Hippocampal formation (tissue), 2 donors: ENCODE measurements at regions not wholly inside any gene's neighbourhood (a gene's known extent, or its start where the extent isn't known, plus 50 kb on each side); places are given as distances from the start of the nearest gene placed in this dataset.
"Not testable (repeated sequence)": the region's sequence is repeated elsewhere in the genome, so short reads cannot be mapped to it uniquely, and the experiment has no call there.

Experiments used
- DNase-seq, 2 donors: peaks; one replicate each; lab custom pipeline; 2025; lab: John Stamatoyannopoulos, UW

- no peak for DNase-seq
Observed at GRCh38 chr2:186093174-186093573, 354.6 kb downstream of the FSIP2 start.

- DNase-seq, result no peak
Observed at GRCh38 chr2:186098821-186099220, 360.2 kb downstream of the FSIP2 start.

GRCh38 chr2:186099826-186100225 lies 361.2 kb downstream of the FSIP2 start:
- no peak for DNase-seq

- no peak for DNase-seq
Observed at GRCh38 chr2:186100636-186101035, 362.0 kb downstream of the FSIP2 start.

- no peak for DNase-seq
Observed at GRCh38 chr2:186101616-186102015, 363.0 kb downstream of the FSIP2 start.

GRCh38 chr2:186103276-186103675 lies 364.7 kb downstream of the FSIP2 start:
- DNase-seq, result no peak

DNA sequence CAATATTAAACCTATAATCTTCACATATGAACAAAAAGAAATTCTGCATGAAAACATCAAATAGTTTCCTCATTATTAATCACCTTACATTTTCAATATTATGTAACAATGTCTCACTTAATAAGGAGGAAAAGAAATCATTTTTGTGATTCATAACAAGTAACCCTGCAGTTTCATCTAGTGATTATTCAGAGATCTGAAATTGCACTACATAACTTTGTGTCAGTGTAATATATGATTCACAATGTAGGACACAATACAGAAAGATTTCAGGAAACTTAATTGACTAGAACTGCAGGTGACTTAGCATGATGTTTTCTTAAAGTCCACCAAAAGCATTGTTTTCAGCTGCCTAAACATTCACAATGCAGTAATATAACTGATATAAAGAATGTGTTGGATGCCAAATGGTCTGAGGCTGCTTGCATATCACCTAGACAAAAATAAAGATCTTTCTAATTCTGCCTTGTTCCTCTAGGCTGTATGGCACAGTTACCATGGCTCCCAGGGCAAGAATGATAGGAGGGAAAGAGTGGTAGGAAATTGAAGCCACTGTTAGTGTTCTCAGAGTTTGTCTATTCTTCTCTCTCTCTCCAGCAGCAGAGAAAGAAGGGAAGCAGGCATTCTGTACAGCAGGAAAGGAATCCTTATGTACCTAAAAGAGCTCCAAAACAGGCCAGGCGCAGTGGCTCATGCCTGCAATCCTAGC lies 366.6 kb downstream of the FSIP2 start:
- DNase-seq, result no peak

GRCh38 chr2:186108470-186108869 lies 369.9 kb downstream of the FSIP2 start:
- DNase-seq, result no peak

GRCh38 chr2:186113284-186113683 lies 372.8 kb upstream of the ZC3H15 start:
- DNase-seq, result no peak

DNA sequence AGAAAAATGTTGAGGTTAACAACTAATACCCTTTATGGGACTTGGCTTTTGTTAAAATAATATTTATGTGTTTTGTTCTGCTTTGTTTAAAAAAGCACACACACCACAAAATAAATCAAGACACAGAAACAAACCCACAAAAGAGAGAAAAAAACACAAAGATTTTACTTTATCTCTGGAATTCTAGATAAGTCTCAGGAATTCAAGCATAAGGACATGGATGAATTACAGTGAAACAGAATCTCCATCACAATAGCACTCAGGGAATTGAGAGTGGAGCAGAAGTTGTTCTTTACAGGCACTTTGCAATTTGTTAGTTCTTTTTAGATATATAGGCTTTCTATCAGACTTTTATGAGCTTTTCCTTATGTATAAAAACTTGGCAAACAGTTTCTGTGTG lies 360.9 kb upstream of the ZC3H15 start:
- no peak for DNase-seq

DNA sequence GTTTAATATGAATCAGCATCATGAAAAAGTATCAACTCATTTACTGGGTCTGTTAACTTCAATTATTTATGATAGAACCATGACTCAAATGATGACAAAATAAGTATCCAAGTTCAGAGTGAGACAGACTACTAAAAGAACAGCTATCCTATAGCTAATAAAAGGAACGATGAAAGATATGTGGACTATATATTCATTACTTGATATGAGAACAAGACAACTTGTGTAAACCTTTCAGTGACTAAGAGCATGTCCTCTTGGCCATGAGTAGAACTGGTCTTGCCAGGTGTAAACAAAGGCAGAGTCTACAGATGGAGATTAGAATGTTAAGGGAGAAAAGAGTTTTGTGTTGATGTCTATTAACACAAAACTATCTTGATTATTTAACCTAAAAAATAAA lies 360.4 kb upstream of the ZC3H15 start:
- DNase-seq, result no peak

GRCh38 chr2:186126181-186126580 lies 359.9 kb upstream of the ZC3H15 start:
- no peak for DNase-seq

GRCh38 chr2:186129767-186130581 lies 356.1 kb upstream of the ZC3H15 start:
- DNase-seq, result no peak

GRCh38 chr2:186130748-186131641 lies 355.1 kb upstream of the ZC3H15 start:
- no peak for DNase-seq

- no peak for DNase-seq
Observed at GRCh38 chr2:186135686-186136085, 350.4 kb upstream of the ZC3H15 start.

DNA sequence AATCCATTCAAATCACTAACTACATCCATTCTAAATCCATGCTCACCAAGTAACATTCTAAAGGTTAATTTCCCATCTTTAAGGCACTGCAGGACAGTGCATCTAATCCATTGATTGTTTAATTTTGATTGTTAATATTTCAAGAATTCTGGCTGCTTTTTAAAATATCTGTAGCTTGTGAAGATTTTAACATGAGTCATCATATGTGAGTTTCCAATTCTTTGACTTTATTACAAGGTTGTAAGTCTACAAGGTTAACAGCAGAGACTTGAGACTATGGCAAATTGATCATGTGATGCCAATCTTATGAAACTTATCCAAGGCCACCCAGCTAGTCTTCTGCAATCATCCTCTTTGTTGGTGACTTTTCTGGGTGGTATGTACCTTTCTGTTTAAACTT lies 349.2 kb upstream of the ZC3H15 start:
- no peak for DNase-seq

GRCh38 chr2:186138845-186139244 lies 347.2 kb upstream of the ZC3H15 start:
- DNase-seq, result no peak

DNA sequence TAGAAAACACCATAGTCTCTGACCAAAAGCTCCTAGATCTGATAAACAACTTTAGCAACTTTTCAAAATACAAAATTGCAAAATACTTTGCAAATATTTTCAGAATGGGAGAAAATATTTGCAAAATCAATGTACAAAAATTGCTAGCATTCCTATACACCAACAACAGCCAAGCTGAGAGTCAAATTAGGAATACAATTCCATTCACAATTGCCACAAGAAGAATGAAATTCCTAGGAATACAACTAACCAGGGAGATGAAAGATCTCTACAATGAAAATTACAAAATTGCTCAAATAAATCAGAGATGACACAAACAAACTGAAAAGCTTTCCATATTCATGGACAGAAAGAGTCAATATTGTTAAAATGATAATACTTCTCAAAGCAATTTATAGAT lies 327.0 kb upstream of the ZC3H15 start:
- DNase-seq, result no peak

DNA sequence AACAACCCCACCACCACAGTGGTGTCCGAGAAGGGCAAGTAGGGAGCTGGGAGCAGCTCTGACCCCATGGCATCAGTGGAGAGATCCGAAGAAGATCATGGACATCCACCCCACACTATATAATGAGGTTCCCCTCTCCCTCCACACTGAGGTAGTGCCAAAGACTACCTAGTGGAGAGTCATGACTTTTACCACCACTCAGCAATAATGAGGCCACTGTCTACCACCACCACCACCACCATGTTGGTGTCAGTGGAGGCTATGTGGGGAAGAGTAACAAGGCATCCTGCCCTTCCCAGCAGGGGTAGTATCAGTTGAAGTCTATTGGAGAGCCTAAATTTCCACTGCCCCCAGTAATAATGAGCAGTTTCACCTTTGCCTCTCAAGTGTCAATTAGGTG lies 321.7 kb upstream of the ZC3H15 start:
- DNase-seq, result no peak

DNA sequence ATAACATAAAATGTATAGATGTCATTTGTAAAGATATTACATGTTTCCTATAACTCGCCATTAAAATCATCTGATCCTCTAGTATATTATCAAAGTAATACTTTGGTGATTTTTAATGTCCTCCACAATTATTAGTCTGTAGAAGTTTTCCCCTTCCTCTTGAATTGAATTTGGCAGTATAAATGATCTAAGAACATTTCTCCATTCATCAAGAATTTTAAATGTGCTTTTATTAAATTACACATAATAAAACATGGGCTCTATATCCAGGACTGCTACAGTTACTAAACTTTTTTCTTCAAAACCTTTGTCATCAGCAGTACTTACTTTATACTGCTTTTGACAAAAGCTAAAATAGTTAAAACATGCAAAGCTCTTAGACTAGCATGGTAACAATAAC lies 315.4 kb upstream of the ZC3H15 start:
- no peak for DNase-seq

- no peak for DNase-seq
Observed at GRCh38 chr2:186181625-186182024, 304.4 kb upstream of the ZC3H15 start.

GRCh38 chr2:186182366-186182765 lies 303.7 kb upstream of the ZC3H15 start:
- DNase-seq, result not testable (repeated sequence)
